HepG2 (cell line): ENCODE measurements at regions not wholly inside any gene's neighbourhood (a gene's known extent, or its start where the extent isn't known, plus 50 kb on each side); places are given as distances from the start of the nearest gene placed in this dataset.

Experiments
- DPF2 ChIP-seq: sonication (generic); formaldehyde crosslinking; IDR thresholded peaks from 2 replicates; pipeline ENCODE4 v1.4.0; 2020; ENCODE audit warnings: mild to moderate bottlenecking, low read depth, missing genetic modification reagents, borderline replicate concordance
- THAP9 ChIP-seq: sonication (generic); formaldehyde crosslinking; IDR thresholded peaks from 2 replicates; pipeline ENCODE4; 2020; ENCODE audit warnings: missing genetic modification reagents, mild to moderate bottlenecking, borderline replicate concordance
- ZNF253 ChIP-seq: sonication (generic); formaldehyde crosslinking; IDR thresholded peaks from 2 replicates; pipeline ENCODE4 v1.8.0; 2022; ENCODE audit warnings: mild to moderate bottlenecking, missing genetic modification reagents, borderline replicate concordance
- TF ChIP-seq, protein P1 (sequence below): sonication (generic); formaldehyde crosslinking; IDR thresholded peaks from 2 replicates; pipeline ENCODE4 v1.5.1; 2020; ENCODE audit warnings: mild to moderate bottlenecking, missing genetic modification reagents
- TF ChIP-seq, protein P2 (sequence below): sonication (generic); formaldehyde crosslinking; IDR thresholded peaks from 2 replicates; pipeline ENCODE4 v1.5.0; 2020; ENCODE audit warnings: missing genetic modification reagents, mild to moderate bottlenecking, borderline replicate concordance

DNA sequence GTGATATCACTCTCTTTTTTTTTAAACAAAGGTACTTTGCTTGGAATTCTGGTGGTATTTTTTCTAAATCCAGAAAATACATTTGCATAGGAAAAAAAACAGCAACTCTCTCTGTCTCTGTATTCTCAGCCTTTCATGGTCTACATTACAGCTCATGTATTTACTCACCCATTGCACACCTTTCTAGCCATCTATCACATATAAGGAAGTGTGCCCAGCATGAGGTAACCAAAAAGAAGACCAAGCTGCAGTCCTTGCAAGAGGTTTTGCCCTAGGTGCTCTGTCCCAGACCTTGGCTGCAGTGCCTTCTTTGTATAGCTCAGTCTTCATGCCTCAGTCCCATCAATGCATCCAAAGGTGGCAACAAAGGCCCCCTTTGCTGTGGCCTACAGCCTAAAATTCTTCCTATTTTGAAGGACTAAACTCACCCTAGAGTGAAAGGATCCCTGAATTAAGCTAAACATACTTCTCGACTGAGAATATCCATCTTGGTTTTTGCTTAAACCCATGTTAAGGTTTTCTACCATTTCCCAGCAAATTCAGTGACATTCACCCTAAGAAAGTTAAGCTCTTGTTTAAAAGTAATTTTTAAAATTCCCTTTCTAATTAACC is 446.4 kb downstream of the KIF4B start (continued):
- TF ChIP-seq, protein P1, sequence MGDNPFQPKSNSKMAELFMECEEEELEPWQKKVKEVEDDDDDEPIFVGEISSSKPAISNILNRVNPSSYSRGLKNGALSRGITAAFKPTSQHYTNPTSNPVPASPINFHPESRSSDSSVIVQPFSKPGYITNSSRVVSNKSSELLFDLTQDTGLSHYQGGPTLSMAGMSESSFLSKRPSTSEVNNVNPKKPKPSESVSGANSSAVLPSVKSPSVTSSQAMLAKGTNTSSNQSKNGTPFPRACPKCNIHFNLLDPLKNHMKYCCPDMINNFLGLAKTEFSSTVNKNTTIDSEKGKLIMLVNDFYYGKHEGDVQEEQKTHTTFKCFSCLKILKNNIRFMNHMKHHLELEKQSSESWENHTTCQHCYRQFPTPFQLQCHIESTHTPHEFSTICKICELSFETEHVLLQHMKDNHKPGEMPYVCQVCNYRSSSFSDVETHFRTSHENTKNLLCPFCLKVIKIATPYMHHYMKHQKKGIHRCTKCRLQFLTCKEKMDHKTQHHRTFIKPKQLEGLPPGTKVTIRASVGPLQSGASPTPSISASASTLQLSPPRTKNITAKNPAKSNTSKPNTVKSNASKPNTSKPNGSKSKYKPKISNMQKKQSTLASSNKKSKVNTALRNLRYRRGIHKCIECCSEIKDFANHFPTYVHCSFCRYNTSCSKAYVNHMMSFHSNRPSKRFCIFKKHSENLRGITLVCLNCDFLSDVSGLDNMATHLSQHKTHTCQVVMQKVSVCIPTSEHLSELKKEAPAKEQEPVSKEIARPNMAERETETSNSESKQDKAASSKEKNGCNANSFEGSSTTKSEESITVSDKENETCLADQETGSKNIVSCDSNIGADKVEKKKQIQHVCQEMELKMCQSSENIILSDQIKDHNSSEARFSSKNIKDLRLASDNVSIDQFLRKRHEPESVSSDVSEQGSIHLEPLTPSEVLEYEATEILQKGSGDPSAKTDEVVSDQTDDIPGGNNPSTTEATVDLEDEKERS: 0 out of 2 replicates have a peak, but pooled peaks have one; percentile 27
- TF ChIP-seq, protein P2, sequence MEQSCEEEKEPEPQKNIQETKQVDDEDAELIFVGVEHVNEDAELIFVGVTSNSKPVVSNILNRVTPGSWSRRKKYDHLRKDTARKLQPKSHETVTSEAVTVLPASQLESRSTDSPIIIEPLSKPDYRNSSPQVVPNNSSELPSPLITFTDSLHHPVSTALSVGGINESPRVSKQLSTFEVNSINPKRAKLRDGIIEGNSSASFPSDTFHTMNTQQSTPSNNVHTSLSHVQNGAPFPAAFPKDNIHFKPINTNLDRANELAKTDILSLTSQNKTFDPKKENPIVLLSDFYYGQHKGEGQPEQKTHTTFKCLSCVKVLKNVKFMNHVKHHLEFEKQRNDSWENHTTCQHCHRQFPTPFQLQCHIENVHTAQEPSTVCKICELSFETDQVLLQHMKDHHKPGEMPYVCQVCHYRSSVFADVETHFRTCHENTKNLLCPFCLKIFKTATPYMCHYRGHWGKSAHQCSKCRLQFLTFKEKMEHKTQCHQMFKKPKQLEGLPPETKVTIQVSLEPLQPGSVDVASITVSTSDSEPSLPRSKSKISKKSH (CRISPR knock-in tag): no peak
- TF ChIP-seq THAP9 (CRISPR knock-in tag): no peak
- no peak for TF ChIP-seq ZNF253 (CRISPR knock-in tag)
- TF ChIP-seq DPF2: no peak
